ENCODE measurements at regions not wholly inside any gene's neighbourhood (a gene's known extent, or its start where the extent isn't known, plus 50 kb on each side); places are given as distances from the start of the nearest gene placed in this dataset.

DNA sequence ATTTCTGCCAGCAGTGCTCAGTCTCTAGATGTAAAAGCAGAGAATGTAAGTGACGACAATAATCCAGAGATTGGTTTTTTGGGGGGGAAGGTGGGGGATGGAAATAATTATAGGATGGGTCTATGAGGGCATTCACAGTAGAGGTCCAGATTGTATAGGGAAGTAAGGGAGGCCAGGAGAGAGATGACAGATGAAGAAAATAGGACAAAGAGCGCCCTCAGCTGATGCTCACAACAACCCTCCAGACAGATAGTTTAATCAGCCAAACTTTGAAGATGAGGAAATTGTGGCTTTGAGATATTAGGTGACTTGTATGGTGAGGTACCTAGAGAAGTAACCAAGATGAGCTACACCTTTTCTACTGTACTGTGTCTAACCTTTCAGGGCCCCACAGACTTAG lies 137.9 kb downstream of the MAGEB17 start:
- Histone ChIP-seq H3K9me3 (replicated peaks; ENCODE audit: control insufficient read depth, insufficient read depth, low read length) (no peaks in the 10 kb centered on the region), H3K36me3 (ENCODE audit: control insufficient read depth in 2 of 2, insufficient read depth in 2 of 2, low read length in 1 of 2) (no peaks in the 10 kb centered on the region), H3K27me3 (replicated peaks in 1 of 2; ENCODE audit: control insufficient read depth in 2 of 2, insufficient read depth in 2 of 2, low read length in 1 of 2) (no peaks in the 10 kb centered on the region), H3K4me3 (no peak overlapping the region), H3K4me2 (ENCODE audit: control insufficient read depth, insufficient read depth) (no peak overlapping the region), H3K27ac (ENCODE audit: control insufficient read depth, insufficient read depth) (no peak overlapping the region), H3K79me2 (ENCODE audit: control insufficient read depth, insufficient read depth, low read length) (no peaks in the 10 kb centered on the region), H3K9ac (ENCODE audit: control insufficient read depth, insufficient read depth, low read length) (no peak overlapping the region), H4K20me1 (ENCODE audit: control insufficient read depth, insufficient read depth) (no peaks in the 10 kb centered on the region), H3K4me1 (ENCODE audit: control insufficient read depth, insufficient read depth, low read length) (no peaks in the 10 kb centered on the region), H2AFZ (ENCODE audit: control insufficient read depth, low read depth, low read length) (no peak overlapping the region)
- DNase-seq (ENCODE audit: low read depth, low spot score) (no peak), ATAC-seq (no peak), FAIRE-seq (no peak)
- intact Hi-C loops (cut with micrococcal nuclease; ENCODE audit: unreplicated experiment) (loop anchor here (10.0 kb wide), 1 partner anchor 370 kb away; no protein-coding TSS in a partner anchor), in situ Hi-C loops (cut with MboI) (no loop called here)
- ChIA-PET RAD21 (ENCODE audit: unreplicated experiment) (no interaction called here), SMC1A (ENCODE audit: uncharacterized antibody, unreplicated experiment) (interaction anchor here (2.2 kb wide), 1 partner anchor 183 kb away, joined by 5 read pairs; the partner anchor contains the start of gene GRPR), POLR2A (no interaction called here), CTCF (interaction anchor here (1.4 kb wide), 1 partner anchor 182 kb away, joined by 3 read pairs; the partner anchor contains the start of gene GRPR)
- no TSS peak for BruUV-seq (replicated peaks)
- WGBS (ENCODE audit: insufficient coverage, insufficient replicate concordance, low lambda C conversion rate, missing lambda C conversion rate) = 19% methylated on average over 2 of the region's 2 CpGs
- TF ChIP-seq, protein P1, sequence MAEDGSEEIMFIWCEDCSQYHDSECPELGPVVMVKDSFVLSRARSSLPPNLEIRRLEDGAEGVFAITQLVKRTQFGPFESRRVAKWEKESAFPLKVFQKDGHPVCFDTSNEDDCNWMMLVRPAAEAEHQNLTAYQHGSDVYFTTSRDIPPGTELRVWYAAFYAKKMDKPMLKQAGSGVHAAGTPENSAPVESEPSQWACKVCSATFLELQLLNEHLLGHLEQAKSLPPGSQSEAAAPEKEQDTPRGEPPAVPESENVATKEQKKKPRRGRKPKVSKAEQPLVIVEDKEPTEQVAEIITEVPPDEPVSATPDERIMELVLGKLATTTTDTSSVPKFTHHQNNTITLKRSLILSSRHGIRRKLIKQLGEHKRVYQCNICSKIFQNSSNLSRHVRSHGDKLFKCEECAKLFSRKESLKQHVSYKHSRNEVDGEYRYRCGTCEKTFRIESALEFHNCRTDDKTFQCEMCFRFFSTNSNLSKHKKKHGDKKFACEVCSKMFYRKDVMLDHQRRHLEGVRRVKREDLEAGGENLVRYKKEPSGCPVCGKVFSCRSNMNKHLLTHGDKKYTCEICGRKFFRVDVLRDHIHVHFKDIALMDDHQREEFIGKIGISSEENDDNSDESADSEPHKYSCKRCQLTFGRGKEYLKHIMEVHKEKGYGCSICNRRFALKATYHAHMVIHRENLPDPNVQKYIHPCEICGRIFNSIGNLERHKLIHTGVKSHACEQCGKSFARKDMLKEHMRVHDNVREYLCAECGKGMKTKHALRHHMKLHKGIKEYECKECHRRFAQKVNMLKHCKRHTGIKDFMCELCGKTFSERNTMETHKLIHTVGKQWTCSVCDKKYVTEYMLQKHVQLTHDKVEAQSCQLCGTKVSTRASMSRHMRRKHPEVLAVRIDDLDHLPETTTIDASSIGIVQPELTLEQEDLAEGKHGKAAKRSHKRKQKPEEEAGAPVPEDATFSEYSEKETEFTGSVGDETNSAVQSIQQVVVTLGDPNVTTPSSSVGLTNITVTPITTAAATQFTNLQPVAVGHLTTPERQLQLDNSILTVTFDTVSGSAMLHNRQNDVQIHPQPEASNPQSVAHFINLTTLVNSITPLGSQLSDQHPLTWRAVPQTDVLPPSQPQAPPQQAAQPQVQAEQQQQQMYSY (CRISPR knock-in tag; IDR thresholded peaks at IDR 0.05) = no peak
- TF ChIP-seq FOXK2 (IDR thresholded peaks at IDR 0.05) = no peak
- no peak for TF ChIP-seq TBL1XR1 (IDR thresholded peaks at IDR 0.05; ENCODE audit: low read depth, low read length)
- TF ChIP-seq, protein P2, sequence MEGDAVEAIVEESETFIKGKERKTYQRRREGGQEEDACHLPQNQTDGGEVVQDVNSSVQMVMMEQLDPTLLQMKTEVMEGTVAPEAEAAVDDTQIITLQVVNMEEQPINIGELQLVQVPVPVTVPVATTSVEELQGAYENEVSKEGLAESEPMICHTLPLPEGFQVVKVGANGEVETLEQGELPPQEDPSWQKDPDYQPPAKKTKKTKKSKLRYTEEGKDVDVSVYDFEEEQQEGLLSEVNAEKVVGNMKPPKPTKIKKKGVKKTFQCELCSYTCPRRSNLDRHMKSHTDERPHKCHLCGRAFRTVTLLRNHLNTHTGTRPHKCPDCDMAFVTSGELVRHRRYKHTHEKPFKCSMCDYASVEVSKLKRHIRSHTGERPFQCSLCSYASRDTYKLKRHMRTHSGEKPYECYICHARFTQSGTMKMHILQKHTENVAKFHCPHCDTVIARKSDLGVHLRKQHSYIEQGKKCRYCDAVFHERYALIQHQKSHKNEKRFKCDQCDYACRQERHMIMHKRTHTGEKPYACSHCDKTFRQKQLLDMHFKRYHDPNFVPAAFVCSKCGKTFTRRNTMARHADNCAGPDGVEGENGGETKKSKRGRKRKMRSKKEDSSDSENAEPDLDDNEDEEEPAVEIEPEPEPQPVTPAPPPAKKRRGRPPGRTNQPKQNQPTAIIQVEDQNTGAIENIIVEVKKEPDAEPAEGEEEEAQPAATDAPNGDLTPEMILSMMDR (IDR thresholded peaks at IDR 0.05 in 2 of 3, conservative IDR thresholded peaks at IDR 0.05 in 1 of 3; ENCODE audit: control insufficient read depth in 2 of 3, extremely low read depth in 1 of 3, insufficient read depth in 1 of 3, low read depth in 3 of 3, low read length in 3 of 3) = 0 out of 6 replicates have a peak, but pooled peaks of 1 of the 3 experiments have one; percentile 2
- no peak for TF ChIP-seq HDAC6 (IDR thresholded peaks at IDR 0.05; ENCODE audit: unreplicated experiment)
- no peak for TF ChIP-seq TCF7 (IDR thresholded peaks at IDR 0.05; ENCODE audit: borderline replicate concordance)

All from GM12878 (cell line).